KG1 (cell line): ENCODE measurements at regions not wholly inside any gene's neighbourhood (a gene's known extent, or its start where the extent isn't known, plus 50 kb on each side); places are given as distances from the start of the nearest gene placed in this dataset.
"Not testable (repeated sequence)": the region's sequence is repeated elsewhere in the genome, so short reads cannot be mapped to it uniquely, and the experiment has no call there.

Experiments used
- DNase-seq: peaks from one replicate; lab custom pipeline; 2025; lab: John Stamatoyannopoulos, UW

- DNase-seq = no peak
Measured at GRCh38 chr6:81465859-81466258, 286.6 kb downstream of the TENT5A start.

- DNase-seq = no peak
Measured at GRCh38 chr6:81456416-81456815, 296.1 kb downstream of the TENT5A start.

- DNase-seq = no peak
Measured at GRCh38 chr6:81455641-81456040, 296.8 kb downstream of the TENT5A start.

DNA sequence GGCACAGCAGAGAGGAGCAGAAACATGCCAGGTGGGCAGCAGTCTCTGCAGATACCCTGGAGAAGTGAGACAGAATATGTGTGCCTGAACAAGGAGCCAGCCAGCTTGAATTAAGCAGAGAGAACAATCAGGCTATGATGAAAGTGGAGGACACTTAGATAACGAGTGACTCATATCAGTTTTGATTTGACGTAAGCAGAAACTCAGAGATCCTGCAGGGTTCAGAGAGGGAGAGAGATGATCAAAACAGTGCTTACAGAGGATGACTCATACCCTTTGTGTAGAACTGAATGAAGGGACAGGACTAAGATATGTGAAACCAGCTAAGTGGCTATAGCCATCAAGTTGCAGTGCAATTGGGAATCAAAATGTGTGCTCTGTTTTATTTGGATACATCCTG, 300.7 kb downstream of the TENT5A start:
- no peak for DNase-seq

GRCh38 chr6:81450180-81450579, 302.3 kb downstream of the TENT5A start:
- DNase-seq = no peak

DNA sequence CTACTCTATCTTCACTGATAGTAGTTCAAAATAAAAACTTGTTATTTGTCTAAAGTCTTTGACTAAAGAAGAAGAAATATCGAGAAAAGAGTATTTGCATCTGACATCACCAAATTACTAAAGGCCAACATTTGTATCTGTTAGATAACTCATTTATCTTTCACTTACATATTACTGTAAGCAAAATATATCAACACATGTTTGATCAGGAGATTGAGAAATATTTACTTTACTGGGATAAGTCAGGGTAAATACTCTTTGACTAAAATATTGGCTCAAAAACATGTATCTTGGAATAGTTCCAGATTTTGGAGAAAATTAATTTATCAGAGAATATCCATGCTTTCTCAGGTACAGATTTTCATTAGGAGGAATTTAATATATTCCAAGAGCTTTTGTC, 306.0 kb downstream of the TENT5A start:
- no peak for DNase-seq

- DNase-seq = no peak
Measured at GRCh38 chr6:81439417-81439816, 313.1 kb downstream of the TENT5A start.

DNA sequence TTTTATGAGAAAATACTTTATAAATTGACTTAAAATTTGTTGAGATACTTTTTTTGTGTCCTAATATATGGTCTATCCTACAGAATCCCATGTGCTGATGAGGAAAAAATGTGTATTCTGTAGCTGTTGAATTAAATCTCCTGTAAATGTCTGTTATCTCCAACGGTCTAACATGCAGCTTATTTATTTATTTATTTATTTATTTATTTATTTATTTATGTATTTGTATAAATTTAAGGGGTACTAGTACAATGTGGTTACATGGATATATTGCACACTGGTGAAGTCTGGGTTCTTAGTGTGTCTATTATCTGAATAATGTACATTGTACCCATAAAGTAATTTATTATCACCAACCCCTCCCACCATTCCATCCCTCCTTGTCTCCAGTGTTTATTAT, 315.5 kb downstream of the TENT5A start:
- DNase-seq = no peak

DNA sequence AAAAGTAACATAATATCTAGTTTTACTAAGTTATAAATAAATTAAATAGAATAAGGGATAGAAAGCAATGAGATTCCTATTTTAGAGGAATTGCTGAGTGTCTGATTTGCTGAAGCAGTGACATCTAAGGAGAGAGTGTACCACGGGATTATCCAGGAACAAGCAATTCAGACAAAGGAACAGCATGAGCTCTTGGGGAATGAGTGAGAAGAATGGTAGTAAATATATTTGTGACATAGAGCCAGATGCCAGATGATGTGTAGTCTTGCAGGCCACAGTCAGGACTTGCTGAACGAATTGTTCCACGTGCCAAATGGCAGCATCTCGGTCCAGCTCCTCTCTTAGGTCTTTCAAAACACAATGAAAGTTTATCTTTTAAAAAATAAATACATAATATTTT, 339.2 kb downstream of the TENT5A start:
- no peak for DNase-seq

- DNase-seq = no peak
Measured at GRCh38 chr6:81401970-81402690, 350.4 kb downstream of the TENT5A start.

GRCh38 chr6:81396916-81397315, 355.6 kb downstream of the TENT5A start:
- no peak for DNase-seq

GRCh38 chr6:81387163-81387562, 365.3 kb downstream of the TENT5A start:
- DNase-seq = no peak

- DNase-seq = no peak
Measured at GRCh38 chr6:81384921-81385320, 367.6 kb downstream of the TENT5A start.

GRCh38 chr6:81383472-81383871, 369.0 kb downstream of the TENT5A start:
- DNase-seq = no peak

DNA sequence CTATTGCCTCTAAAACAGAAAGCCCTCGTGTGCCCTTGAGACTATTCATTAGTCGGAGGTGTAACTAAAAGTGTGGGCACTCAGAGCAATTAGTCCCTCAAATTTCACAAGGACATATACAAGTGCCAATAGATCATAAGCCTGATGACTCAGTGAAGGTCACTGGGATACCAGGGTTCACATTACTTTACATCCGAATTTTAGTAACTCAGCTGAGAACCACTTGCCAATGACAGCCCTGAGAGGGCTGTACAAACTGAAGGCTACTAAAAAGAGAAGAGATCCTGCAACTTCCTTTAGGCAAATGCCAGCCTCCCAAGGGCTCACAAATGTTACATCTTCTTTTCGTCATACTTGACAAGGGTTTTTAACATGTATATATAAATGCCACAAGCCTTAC, 369.6 kb downstream of the TENT5A start:
- DNase-seq = no peak

DNA sequence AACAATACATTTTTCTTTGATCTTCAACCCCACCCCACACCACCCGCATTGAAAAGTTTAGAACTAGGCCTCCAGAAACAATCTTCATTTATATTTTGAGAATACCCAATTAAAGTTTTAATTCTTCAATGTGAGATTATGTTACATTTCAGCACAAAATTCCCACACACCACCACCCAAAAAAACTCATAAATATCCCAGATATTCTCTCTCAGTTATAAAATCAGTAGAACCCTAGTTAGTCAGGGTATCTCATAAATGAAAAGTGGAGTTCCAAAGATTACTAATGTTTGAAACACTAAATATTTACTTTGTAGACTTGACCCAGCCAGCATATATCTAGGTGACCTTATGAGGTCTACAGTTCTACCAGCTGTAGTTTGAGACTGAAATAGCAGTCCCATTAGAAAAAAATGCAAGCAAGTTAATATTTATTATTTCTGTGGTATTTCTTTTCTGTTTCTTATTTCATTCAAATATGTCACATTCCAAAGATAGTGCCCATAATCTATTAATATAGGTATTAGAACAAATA, 371.0 kb downstream of the TENT5A start:
- DNase-seq = no peak

DNA sequence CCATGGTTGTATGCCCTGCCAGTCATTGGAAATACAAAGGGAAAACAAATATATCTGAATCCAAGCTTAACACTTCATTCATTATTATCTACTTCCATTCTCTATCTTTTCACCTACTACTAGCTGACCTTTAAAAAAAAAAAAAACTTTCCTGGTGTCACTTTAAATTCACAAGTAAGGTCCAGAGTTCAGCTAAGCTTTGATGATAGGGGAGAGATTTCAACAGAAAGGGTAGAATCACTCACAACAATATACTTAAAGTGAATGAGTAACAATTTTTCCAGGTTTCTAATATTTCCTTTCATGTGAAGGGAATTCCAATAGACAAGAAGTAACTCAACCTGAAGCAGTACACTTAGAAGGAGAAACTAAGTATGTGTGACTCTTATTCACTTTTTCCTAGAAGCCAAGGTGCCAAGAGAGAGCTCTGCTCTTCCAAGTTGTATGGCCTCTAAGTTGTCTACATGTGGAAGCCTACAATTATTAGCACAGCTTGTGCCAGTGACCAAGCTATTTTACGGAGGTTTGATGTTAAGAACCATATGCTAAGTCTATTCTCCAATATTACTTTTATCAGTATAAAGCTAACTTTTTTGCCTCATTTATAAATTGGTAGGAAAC, 371.7 kb downstream of the TENT5A start:
- no peak for DNase-seq

GRCh38 chr6:81376745-81377144, 375.7 kb downstream of the TENT5A start:
- DNase-seq = no peak

GRCh38 chr6:81373414-81373813, 379.1 kb downstream of the TENT5A start:
- DNase-seq = no peak

DNA sequence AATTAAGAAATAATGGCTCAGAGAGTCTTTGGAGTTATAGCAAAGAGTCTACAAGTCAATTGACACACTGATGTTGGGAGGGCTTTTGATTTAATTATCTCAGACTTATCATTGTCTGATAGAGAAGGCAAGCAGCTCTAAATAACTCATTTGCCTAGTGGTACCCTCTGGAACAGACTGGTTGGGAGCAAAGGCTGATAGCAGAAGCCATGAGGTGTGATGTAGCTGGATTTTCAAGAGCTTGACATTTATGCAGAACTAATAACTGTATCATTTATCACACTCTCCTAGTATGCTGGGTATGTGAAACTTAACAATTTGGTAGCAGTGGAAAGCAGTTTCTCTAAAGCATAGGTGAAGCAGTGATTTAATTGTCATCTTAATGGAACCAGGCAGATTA, 380.6 kb downstream of the TENT5A start:
- DNase-seq = no peak

- no peak for DNase-seq
Measured at GRCh38 chr6:81366972-81367371, 385.5 kb downstream of the TENT5A start.

DNA sequence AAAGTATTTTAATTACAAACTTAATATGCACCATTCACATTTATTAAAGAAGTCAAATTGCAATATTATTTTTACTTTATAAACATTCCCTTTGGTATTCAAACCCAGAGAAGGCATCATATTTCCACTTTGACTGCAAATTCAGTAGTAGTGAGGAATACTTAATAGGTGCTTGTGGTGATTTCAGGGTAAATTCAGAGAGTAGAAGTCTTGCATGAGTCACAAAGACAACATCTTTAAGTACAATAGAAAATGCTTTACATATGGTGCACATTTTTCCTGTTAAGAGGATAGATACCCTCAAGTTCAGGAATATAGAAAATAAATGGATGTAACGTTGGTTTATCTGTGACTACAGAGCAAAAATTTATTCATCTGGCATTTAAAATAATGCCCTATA, 390.2 kb downstream of the TENT5A start:
- DNase-seq = no peak

DNA sequence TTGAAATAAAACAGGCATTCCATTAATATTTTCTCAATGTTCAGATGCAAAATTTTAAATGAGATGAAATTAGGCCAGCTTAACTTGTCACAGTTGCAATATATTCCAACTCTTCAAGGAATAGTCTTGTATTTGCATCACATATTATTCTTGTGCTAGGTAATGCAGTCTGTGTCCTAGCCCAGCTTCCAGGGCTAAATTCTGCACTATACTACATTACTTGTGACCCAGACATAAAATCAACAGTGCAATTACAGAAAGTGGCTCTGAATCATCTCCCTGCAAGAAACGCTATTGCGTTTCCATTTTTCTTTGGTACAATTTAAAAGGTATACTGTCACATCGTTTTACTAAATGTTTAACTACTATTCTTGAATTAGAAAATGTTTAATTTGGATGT, 399.2 kb downstream of the TENT5A start:
- DNase-seq = no peak

DNA sequence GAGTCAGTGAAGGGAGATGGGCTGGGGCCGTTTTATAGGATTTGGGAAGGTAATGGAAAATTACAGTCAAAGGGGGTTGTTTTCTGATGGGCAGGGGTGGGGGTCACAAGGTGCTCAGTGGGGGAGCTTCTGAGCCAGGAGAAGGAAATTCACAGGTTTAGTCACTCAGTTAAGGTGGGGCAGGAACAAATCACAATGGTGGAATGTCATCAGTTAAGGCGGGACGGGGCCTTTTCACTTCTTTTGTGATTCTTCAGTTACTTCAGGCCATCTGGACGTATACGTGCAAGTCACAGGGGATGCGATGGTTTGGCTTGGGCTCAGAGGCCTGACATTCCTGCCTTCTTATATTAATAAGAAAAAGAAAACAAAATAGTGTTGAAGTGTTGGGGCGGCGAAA, 408.5 kb downstream of the TENT5A start:
- not testable (repeated sequence) for DNase-seq
